Loucy (cell line): ENCODE measurements at regions not wholly inside any gene's neighbourhood (a gene's known extent, or its start where the extent isn't known, plus 50 kb on each side); places are given as distances from the start of the nearest gene placed in this dataset.

Source experiments
- CTCF ChIP-seq: fragments of 200-600 bp; sonication (generic); conservative IDR thresholded peaks from 2 replicates; pipeline ENCODE4 v1.5.1; 2014; ENCODE audit warnings: mild to moderate bottlenecking, antibody characterized with exemption, low read length
- EZH2phosphoT487 ChIP-seq: fragments of 200-600 bp; IDR thresholded peaks from 2 replicates; pipeline ENCODE4 v1.6.1; 2018; ENCODE audit warnings: antibody characterized with exemption, mild to moderate bottlenecking, moderate library complexity, borderline replicate concordance

GRCh38 chr14:26685401-26685800 is 87.6 kb upstream of the NOVA1 start:
- no peak for TF ChIP-seq CTCF
- no peak for TF ChIP-seq EZH2phosphoT487
